ENCODE measurements at regions not wholly inside any gene's neighbourhood (a gene's known extent, or its start where the extent isn't known, plus 50 kb on each side); places are given as distances from the start of the nearest gene placed in this dataset.

GRCh38 chr20:11394145-11394833 is 523.4 kb upstream of the BTBD3 start:
- Mint-ChIP-seq H3K4me1 (ENCODE audit: low read depth) (no peaks in the 10 kb centered on the region), H3K27me3 (ENCODE audit: low read depth) (no peaks in the 10 kb centered on the region), H3K36me3 (ENCODE audit: insufficient read depth in 2 of 2) (no peaks in the 10 kb centered on the region), H3K27ac (no peak overlapping the region), H3K4me3 (no peak overlapping the region), H3K9me3 (peaks cover 0 to 3% of the 10 kb centered on the region in 2 donors)
- DNase-seq (no peak), ATAC-seq (replicated peaks in 1 of 2) (no peak)

GRCh38 chr20:11395581-11395980 is 522.1 kb upstream of the BTBD3 start:
- Mint-ChIP-seq H3K4me3 (no peak overlapping the region), H3K4me1 (ENCODE audit: low read depth) (no peaks in the 10 kb centered on the region)

GRCh38 chr20:11401988-11402387 is 515.7 kb upstream of the BTBD3 start:
- H3K4me3 Mint-ChIP-seq = no peak overlapping the region

More at GRCh38 chr20:11395581-11395980, 522.1 kb upstream of the BTBD3 start:
- no peak overlapping the region for H3K27ac Mint-ChIP-seq
- ATAC-seq (replicated peaks in 1 of 2) = no peak
- DNase-seq = no peak
- H3K27me3 Mint-ChIP-seq (ENCODE audit: low read depth) = no peaks in the 10 kb centered on the region
- no peaks in the 10 kb centered on the region for H3K36me3 Mint-ChIP-seq (ENCODE audit: insufficient read depth in 2 of 2)
- peaks cover 0 to 3% of the 10 kb centered on the region in 2 donors for H3K9me3 Mint-ChIP-seq

DNA sequence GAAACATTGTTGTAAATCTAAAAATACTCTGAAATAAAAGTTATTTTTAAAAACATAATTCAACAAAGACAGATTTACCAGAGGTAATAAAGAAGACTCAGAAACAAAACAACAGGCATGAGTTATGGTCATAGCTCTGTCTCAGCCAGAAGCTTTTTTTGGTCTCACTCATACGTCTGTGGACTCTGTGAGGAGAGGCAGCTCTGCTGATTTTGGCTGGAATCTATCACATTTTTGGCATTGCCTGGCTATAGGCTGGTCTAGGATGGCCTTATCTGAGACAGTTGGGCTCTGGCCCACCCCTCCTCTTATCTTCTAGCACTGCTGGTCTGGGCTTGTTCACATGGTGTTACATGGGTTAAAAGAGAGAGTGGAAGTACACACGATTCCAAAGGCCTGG is 514.0 kb upstream of the BTBD3 start:
- ATAC-seq (replicated peaks in 1 of 2) = no peak
- Mint-ChIP-seq H3K4me3 (no peak overlapping the region), H3K27ac (no peak overlapping the region), H3K27me3 (ENCODE audit: low read depth) (no peaks in the 10 kb centered on the region), H3K36me3 (ENCODE audit: insufficient read depth in 2 of 2) (no peaks in the 10 kb centered on the region), H3K9me3 (peaks cover 2 to 3% of the 10 kb centered on the region in 2 donors), H3K4me1 (ENCODE audit: low read depth) (no peaks in the 10 kb centered on the region)
- DNase-seq = no peak

More at GRCh38 chr20:11401988-11402387, 515.7 kb upstream of the BTBD3 start:
- Mint-ChIP-seq H3K4me1 (ENCODE audit: low read depth) (no peaks in the 10 kb centered on the region), H3K27ac (no peak overlapping the region), H3K9me3 (peaks cover 2 to 3% of the 10 kb centered on the region in 2 donors), H3K27me3 (ENCODE audit: low read depth) (no peaks in the 10 kb centered on the region), H3K36me3 (ENCODE audit: insufficient read depth in 2 of 2) (no peaks in the 10 kb centered on the region)
- ATAC-seq (replicated peaks in 1 of 2) = no peak
- no peak for DNase-seq

- H3K27me3 Mint-ChIP-seq (ENCODE audit: low read depth) = no peaks in the 10 kb centered on the region
Measured at GRCh38 chr20:11406877-11407276, 510.8 kb upstream of the BTBD3 start.

GRCh38 chr20:11409561-11409960 is 508.1 kb upstream of the BTBD3 start:
- ATAC-seq (replicated peaks in 1 of 2) = no peak
- H3K4me3 Mint-ChIP-seq = no peak overlapping the region
- H3K27ac Mint-ChIP-seq = no peak overlapping the region
- H3K36me3 Mint-ChIP-seq (ENCODE audit: insufficient read depth in 2 of 2) = no peaks in the 10 kb centered on the region
- H3K4me1 Mint-ChIP-seq (ENCODE audit: low read depth) = no peaks in the 10 kb centered on the region
- H3K9me3 Mint-ChIP-seq = peaks cover 5 to 6% of the 10 kb centered on the region in 2 donors
- no peaks in the 10 kb centered on the region for H3K27me3 Mint-ChIP-seq (ENCODE audit: low read depth)
- no peak for DNase-seq

More at GRCh38 chr20:11406877-11407276, 510.8 kb upstream of the BTBD3 start:
- H3K36me3 Mint-ChIP-seq (ENCODE audit: insufficient read depth in 2 of 2) = no peaks in the 10 kb centered on the region
- H3K4me1 Mint-ChIP-seq (ENCODE audit: low read depth) = no peaks in the 10 kb centered on the region
- H3K9me3 Mint-ChIP-seq = peaks cover 3 to 4% of the 10 kb centered on the region in 2 donors
- ATAC-seq (replicated peaks in 1 of 2) (no peak), DNase-seq (no peak)
- no peak overlapping the region for H3K27ac Mint-ChIP-seq
- H3K4me3 Mint-ChIP-seq = no peak overlapping the region

- H3K36me3 Mint-ChIP-seq (ENCODE audit: insufficient read depth in 2 of 2) = no peaks in the 10 kb centered on the region
- no peak overlapping the region for H3K4me3 Mint-ChIP-seq
- ATAC-seq (replicated peaks in 1 of 2) (no peak), DNase-seq (no peak)
- no peaks in the 10 kb centered on the region for H3K4me1 Mint-ChIP-seq (ENCODE audit: low read depth)
- H3K9me3 Mint-ChIP-seq = peaks cover 5 to 6% of the 10 kb centered on the region in 2 donors
- H3K27ac Mint-ChIP-seq = no peak overlapping the region
- H3K27me3 Mint-ChIP-seq (ENCODE audit: low read depth) = no peaks in the 10 kb centered on the region
Measured at GRCh38 chr20:11411765-11412164, 505.9 kb upstream of the BTBD3 start.

GRCh38 chr20:11426948-11427347 is 490.7 kb upstream of the BTBD3 start:
- H3K9me3 Mint-ChIP-seq = peaks cover 0 to 2% of the 10 kb centered on the region in 2 donors
- H3K4me1 Mint-ChIP-seq (ENCODE audit: low read depth) = no peaks in the 10 kb centered on the region
- no peak for DNase-seq
- H3K4me3 Mint-ChIP-seq = no peak overlapping the region
- H3K27me3 Mint-ChIP-seq (ENCODE audit: low read depth) = no peaks in the 10 kb centered on the region
- ATAC-seq (replicated peaks in 1 of 2) = no peak
- no peaks in the 10 kb centered on the region for H3K36me3 Mint-ChIP-seq (ENCODE audit: insufficient read depth in 2 of 2)
- no peak overlapping the region for H3K27ac Mint-ChIP-seq

- Mint-ChIP-seq H3K27me3 (ENCODE audit: low read depth) (no peaks in the 10 kb centered on the region), H3K27ac (no peak overlapping the region), H3K36me3 (ENCODE audit: insufficient read depth in 2 of 2) (no peaks in the 10 kb centered on the region), H3K4me1 (ENCODE audit: low read depth) (no peaks in the 10 kb centered on the region), H3K9me3 (peaks cover 2 to 5% of the 10 kb centered on the region in 2 donors), H3K4me3 (no peak overlapping the region)
- ATAC-seq (replicated peaks in 1 of 2) (no peak), DNase-seq (no peak)
Measured at GRCh38 chr20:11429168-11429567, 488.5 kb upstream of the BTBD3 start.

DNA sequence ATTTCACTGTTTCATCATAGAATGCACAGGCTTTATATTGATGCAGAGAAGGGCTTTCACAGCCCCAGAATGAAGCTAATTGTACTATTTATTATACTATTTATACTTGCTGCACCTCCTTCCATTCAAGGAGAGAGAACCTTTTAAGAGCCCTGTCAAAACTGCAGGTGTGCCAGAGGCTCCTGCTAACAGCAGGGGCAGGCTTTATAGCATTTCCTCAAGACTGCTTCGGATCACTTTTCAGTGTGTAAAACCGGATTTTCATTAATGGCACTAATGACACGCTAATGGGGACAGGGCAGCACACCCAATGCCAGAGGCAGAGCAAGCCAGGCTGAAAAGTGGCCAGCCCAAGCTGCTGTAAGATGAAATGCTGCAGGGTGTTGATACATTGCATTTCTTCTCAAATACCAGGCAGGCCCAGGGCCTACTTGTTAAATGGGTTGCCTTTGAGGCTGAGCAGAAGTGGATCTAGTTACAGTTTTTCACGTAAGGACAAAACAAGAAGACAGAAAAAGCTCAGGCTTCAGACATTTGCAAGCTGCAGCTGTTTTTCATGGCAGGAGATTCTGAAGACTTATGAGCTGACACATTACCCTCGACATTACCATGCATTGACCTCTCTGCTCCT is 487.7 kb upstream of the BTBD3 start:
- Mint-ChIP-seq H3K27me3 (ENCODE audit: low read depth) (no peaks in the 10 kb centered on the region), H3K4me1 (ENCODE audit: low read depth) (no peaks in the 10 kb centered on the region), H3K9me3 (peaks cover 7 to 13% of the 10 kb centered on the region in 2 donors), H3K27ac (no peak overlapping the region), H3K36me3 (ENCODE audit: insufficient read depth in 2 of 2) (peaks cover 0 to 2% of the 10 kb centered on the region in 2 donors), H3K4me3 (no peak overlapping the region)
- DNase-seq = no peak
- ATAC-seq (replicated peaks in 1 of 2) = no peak

DNA sequence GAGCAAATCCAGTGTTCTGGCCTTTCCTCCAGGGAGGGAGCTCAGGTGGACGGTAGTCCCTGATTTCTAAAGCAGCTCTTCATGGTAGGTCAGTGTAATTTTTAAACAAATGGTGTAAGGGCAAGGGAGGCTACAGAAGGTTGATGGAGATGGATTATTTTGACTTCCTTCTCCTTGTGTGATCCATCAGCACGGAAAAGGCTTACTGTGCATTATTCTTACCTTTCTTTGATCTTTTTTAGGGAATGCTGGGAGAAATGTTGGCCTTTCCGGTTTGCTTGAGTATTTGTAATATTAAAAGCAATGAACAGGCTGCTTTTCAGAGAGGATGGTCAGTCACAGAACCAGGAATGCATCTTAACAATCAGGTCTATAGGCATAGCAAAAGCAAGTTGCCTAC is 487.0 kb upstream of the BTBD3 start:
- H3K27ac Mint-ChIP-seq = no peak overlapping the region
- H3K4me1 Mint-ChIP-seq (ENCODE audit: low read depth) = no peaks in the 10 kb centered on the region
- H3K9me3 Mint-ChIP-seq = peaks cover 11 to 14% of the 10 kb centered on the region in 2 donors
- no peak overlapping the region for H3K4me3 Mint-ChIP-seq
- ATAC-seq (replicated peaks in 1 of 2) = no peak
- no peaks in the 10 kb centered on the region for H3K27me3 Mint-ChIP-seq (ENCODE audit: low read depth)
- no peak for DNase-seq
- peaks cover 0 to 2% of the 10 kb centered on the region in 2 donors for H3K36me3 Mint-ChIP-seq (ENCODE audit: insufficient read depth in 2 of 2)

GRCh38 chr20:11431621-11432020 is 486.1 kb upstream of the BTBD3 start:
- H3K4me1 Mint-ChIP-seq (ENCODE audit: low read depth) = no peaks in the 10 kb centered on the region
- no peak for DNase-seq
- ATAC-seq (replicated peaks in 1 of 2) = no peak
- no peak overlapping the region for H3K4me3 Mint-ChIP-seq
- H3K36me3 Mint-ChIP-seq (ENCODE audit: insufficient read depth in 2 of 2) = peaks cover 3% of the 10 kb centered on the region in 2 donors
- H3K27me3 Mint-ChIP-seq (ENCODE audit: low read depth) = no peaks in the 10 kb centered on the region
- H3K9me3 Mint-ChIP-seq = peaks cover 17% of the 10 kb centered on the region in 2 donors
- H3K27ac Mint-ChIP-seq = no peak overlapping the region

GRCh38 chr20:11432407-11432806 is 485.3 kb upstream of the BTBD3 start:
- H3K27ac Mint-ChIP-seq = no peak overlapping the region
- no peaks in the 10 kb centered on the region for H3K4me1 Mint-ChIP-seq (ENCODE audit: low read depth)
- H3K4me3 Mint-ChIP-seq = no peak overlapping the region
- no peaks in the 10 kb centered on the region for H3K27me3 Mint-ChIP-seq (ENCODE audit: low read depth)
- DNase-seq (no peak), ATAC-seq (replicated peaks in 1 of 2) (no peak)
- H3K9me3 Mint-ChIP-seq = peaks cover 20 to 21% of the 10 kb centered on the region in 2 donors
- peaks cover 3 to 5% of the 10 kb centered on the region in 2 donors for H3K36me3 Mint-ChIP-seq (ENCODE audit: insufficient read depth in 2 of 2)

Measured in activated T-cell treated with anti-CD3 and anti-CD28 coated beads, Interleukin-2, amount 50 U/mL, for 72 hours (primary cell).